C4-2B (cell line): ENCODE measurements at regions not wholly inside any gene's neighbourhood (a gene's known extent, or its start where the extent isn't known, plus 50 kb on each side); places are given as distances from the start of the nearest gene placed in this dataset.

ENCODE experiments used
- ZFX ChIP-seq: fragments of 450-650 bp; IDR thresholded peaks from 2 replicates; pipeline ENCODE4 v1.6.1; 2017
- TF ChIP-seq, protein P1 (sequence below): fragments of 450-650 bp; conservative IDR thresholded peaks from 2 replicates; pipeline ENCODE4 v1.5.1; 2017; ENCODE audit warnings: mild to moderate bottlenecking

DNA sequence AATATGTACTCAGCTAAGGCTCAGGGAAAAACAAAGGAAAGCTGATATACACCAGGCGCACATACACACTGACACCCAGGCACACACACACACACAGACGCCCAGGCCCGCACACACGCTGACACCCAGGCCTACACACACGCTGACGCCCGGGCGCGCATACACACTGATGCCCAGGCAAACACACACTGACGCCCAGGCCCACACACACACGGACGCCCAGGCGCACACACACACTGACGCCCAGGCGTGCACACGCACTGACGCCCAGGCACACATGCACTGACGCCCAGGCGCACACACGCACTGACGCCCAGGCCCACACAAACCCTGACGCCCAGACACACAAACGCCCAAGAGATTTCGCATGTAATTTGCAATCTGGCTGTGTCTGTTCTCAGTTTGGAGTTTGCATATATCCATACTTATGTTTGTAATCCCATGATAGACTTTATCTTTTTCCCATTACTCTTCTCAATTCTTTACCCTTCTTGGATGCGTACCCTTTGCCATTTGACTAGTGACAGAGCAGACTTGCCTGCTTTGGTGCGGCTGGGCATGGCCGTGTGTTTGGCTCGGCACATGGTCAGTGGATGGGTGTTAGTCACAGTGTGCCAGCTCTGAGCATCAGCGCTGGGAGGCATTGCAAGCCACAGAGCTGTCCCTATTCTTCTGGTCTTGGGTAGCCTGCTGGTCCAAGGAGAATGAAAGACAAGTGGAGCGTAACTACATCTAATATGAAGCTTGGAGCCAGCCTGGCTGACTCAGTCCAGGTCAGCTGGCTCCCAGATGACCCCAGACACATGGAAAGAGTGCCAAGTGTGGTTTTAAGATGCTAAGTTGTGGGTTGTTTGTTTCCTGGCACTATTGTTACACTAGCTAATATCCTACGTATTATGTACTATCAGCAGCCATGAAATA lies 632.4 kb upstream of the ZFP42 start:
- TF ChIP-seq ZFX, result no peak
- TF ChIP-seq, protein P1, sequence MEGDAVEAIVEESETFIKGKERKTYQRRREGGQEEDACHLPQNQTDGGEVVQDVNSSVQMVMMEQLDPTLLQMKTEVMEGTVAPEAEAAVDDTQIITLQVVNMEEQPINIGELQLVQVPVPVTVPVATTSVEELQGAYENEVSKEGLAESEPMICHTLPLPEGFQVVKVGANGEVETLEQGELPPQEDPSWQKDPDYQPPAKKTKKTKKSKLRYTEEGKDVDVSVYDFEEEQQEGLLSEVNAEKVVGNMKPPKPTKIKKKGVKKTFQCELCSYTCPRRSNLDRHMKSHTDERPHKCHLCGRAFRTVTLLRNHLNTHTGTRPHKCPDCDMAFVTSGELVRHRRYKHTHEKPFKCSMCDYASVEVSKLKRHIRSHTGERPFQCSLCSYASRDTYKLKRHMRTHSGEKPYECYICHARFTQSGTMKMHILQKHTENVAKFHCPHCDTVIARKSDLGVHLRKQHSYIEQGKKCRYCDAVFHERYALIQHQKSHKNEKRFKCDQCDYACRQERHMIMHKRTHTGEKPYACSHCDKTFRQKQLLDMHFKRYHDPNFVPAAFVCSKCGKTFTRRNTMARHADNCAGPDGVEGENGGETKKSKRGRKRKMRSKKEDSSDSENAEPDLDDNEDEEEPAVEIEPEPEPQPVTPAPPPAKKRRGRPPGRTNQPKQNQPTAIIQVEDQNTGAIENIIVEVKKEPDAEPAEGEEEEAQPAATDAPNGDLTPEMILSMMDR, result no peak
